HEK293 (cell line): ENCODE measurements at regions not wholly inside any gene's neighbourhood (a gene's known extent, or its start where the extent isn't known, plus 50 kb on each side); places are given as distances from the start of the nearest gene placed in this dataset.

Experiments
- CTCF ChIA-PET: fragments of 350-600 bp; formaldehyde crosslinking; extraction: SDS; loops from one replicate; lab custom pipeline; 2021; ENCODE audit warnings: antibody characterized with exemption; lab: Yijun Ruan, JAX
- POLR2A ChIA-PET: fragments of 300-600 bp; formaldehyde crosslinking; extraction: SDS; loops from one replicate; lab custom pipeline; 2020; ENCODE audit warnings: antibody characterized with exemption, inconsistent platforms; lab: Yijun Ruan, JAX
- H3K27ac ChIP-seq: fragments of 200-500 bp; sonication (Bioruptor generic); 2 replicates; pipeline ENCODE4 v1.5.1; 2014; ENCODE audit warnings: low read depth, low read length, control low read depth, inconsistent platforms; ENCODE audit errors: extremely low read depth
- H3K36me3 ChIP-seq, 2 experiments: fragments of 200-500 bp in 1 of 2; sonication (Bioruptor generic) in 1 of 2; 1 replicate in 1 of 2; 2 replicates in 1 of 2; pipeline ENCODE4 v1.5.1; 2014 to 2017; ENCODE audit warnings: inconsistent platforms in 2 of 2, low read length in 2 of 2; ENCODE audit not compliant: control insufficient read depth in 2 of 2, insufficient read depth in 1 of 2
- H3K4me1 ChIP-seq: fragments of 200-500 bp; sonication (Bioruptor generic); 2 replicates; pipeline ENCODE4 v1.5.1; 2014; ENCODE audit warnings: mild to moderate bottlenecking, low read length, inconsistent platforms; ENCODE audit not compliant: control insufficient read depth, insufficient read depth
- H3K4me3 ChIP-seq: 2 replicates; pipeline ENCODE4 v1.5.1; 2011; ENCODE audit warnings: low read depth, mild to moderate bottlenecking, control low read depth, low read length, moderate library complexity
- H3K9me3 ChIP-seq: fragments of 200-500 bp; sonication (Bioruptor generic); 2 replicates; pipeline ENCODE4 v1.5.1; 2014; ENCODE audit warnings: low read depth, low read length, inconsistent platforms; ENCODE audit not compliant: control insufficient read depth, insufficient read depth
- GFI1B ChIP-seq: fragments of 450-650 bp; formaldehyde crosslinking; IDR thresholded peaks from 2 replicates; pipeline ENCODE4 v1.5.1; 2016; ENCODE audit warnings: missing biosample characterization, missing genetic modification characterization
- PRDM6 ChIP-seq: fragments of 450-650 bp; formaldehyde crosslinking; IDR thresholded peaks from 2 replicates; pipeline ENCODE4 v1.5.1; 2017; ENCODE audit warnings: missing biosample characterization, missing genetic modification characterization
- RBAK ChIP-seq: fragments of 450-650 bp; formaldehyde crosslinking; IDR thresholded peaks from 2 replicates; pipeline ENCODE4 v1.5.1; 2016; ENCODE audit warnings: missing biosample characterization, missing genetic modification characterization
- SCRT2 ChIP-seq: fragments of 450-650 bp; formaldehyde crosslinking; IDR thresholded peaks from 2 replicates; pipeline ENCODE4 v1.5.1; 2016; ENCODE audit warnings: missing biosample characterization, missing genetic modification characterization
- YY1 ChIP-seq: fragments of 450-650 bp; formaldehyde crosslinking; IDR thresholded peaks from 2 replicates; pipeline ENCODE4 v1.5.1; 2018; ENCODE audit warnings: missing biosample characterization, missing genetic modification characterization
- ZBTB21 ChIP-seq: fragments of 450-650 bp; formaldehyde crosslinking; IDR thresholded peaks from 2 replicates; pipeline ENCODE4 v1.5.1; 2017; ENCODE audit warnings: missing biosample characterization, missing genetic modification characterization
- ZBTB7A ChIP-seq: fragments of 450-650 bp; formaldehyde crosslinking; IDR thresholded peaks from 2 replicates; pipeline ENCODE4 v1.5.1; 2016; ENCODE audit warnings: low read depth, missing biosample characterization, missing genetic modification characterization
- ZIC2 ChIP-seq: fragments of 450-650 bp; formaldehyde crosslinking; IDR thresholded peaks from 2 replicates; pipeline ENCODE4 v1.5.1; 2016; ENCODE audit warnings: missing biosample characterization, missing genetic modification characterization
- ZNF302 ChIP-seq: fragments of 450-650 bp; formaldehyde crosslinking; IDR thresholded peaks from 2 replicates; pipeline ENCODE4 v1.5.1; 2016; ENCODE audit warnings: missing biosample characterization, missing genetic modification characterization, low read depth
- ZNF423 ChIP-seq: fragments of 450-650 bp; formaldehyde crosslinking; IDR thresholded peaks from 2 replicates; pipeline ENCODE4 v1.5.1; 2016; ENCODE audit warnings: missing biosample characterization, missing genetic modification characterization
- ZNF426 ChIP-seq: fragments of 450-650 bp; formaldehyde crosslinking; IDR thresholded peaks from 2 replicates; pipeline ENCODE4 v1.5.1; 2017; ENCODE audit warnings: missing biosample characterization, missing genetic modification characterization, mild to moderate bottlenecking, inconsistent platforms, moderate library complexity
- ZNF561 ChIP-seq: fragments of 450-650 bp; IDR thresholded peaks from 2 replicates; pipeline ENCODE4 v1.5.1; 2018; ENCODE audit warnings: missing biosample characterization, missing genetic modification characterization, borderline replicate concordance
- ZNF629 ChIP-seq: fragments of 450-650 bp; formaldehyde crosslinking; IDR thresholded peaks from 2 replicates; pipeline ENCODE4 v1.5.1; 2017; ENCODE audit warnings: missing biosample characterization, missing genetic modification characterization
- ZNF658 ChIP-seq: fragments of 450-650 bp; formaldehyde crosslinking; IDR thresholded peaks from 2 replicates; pipeline ENCODE4; 2016; ENCODE audit warnings: missing biosample characterization, missing genetic modification characterization
- TF ChIP-seq, protein P1 (sequence below): fragments of 450-650 bp; formaldehyde crosslinking; IDR thresholded peaks from 2 replicates; pipeline ENCODE4 v1.5.1; 2016; ENCODE audit warnings: missing biosample characterization, missing genetic modification characterization
- TF ChIP-seq, protein P2 (sequence below): fragments of 450-650 bp; formaldehyde crosslinking; IDR thresholded peaks from 2 replicates; pipeline ENCODE4 v1.5.1; 2017; ENCODE audit warnings: missing biosample characterization, mild to moderate bottlenecking, missing genetic modification characterization, moderate library complexity
- TF ChIP-seq, protein P3 (sequence below): fragments of 450-650 bp; formaldehyde crosslinking; IDR thresholded peaks from 2 replicates; pipeline ENCODE4 v1.5.1; 2016; ENCODE audit warnings: missing biosample characterization, missing genetic modification characterization

DNA sequence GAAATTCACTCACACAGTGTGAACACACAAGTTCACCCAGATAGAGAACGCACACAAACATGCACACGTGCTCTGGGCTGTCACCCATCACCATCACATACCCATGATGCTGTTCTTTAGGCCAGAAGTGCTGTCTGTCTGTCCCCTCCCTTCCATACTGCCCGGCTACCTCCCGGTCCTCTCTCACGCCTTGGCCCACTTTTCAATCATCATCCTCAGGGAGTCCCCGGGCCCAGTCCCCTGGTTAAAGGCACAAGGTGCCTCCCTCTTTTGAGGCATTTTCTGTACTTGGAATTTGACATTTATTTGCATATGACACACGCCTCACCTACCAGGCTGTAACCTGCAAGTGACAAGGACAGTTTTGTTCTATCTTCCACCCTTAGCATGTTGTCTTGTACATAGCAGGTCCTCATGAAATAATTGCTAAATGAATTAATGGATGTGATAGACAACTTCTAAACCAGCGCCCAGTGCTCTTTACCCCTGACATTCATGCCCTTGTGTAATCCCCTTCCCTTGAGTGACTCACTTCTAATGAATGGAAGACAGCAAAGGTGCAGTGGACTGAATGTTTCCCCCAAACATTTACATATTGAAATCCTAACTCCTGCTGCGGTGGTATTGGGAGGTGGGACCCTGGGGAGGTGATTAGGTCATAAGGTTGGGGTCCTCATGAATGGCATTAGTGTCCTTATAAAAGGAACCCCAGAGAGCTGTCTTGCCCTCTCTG lies 73.9 kb upstream of the ADPGK start:
- Histone ChIP-seq H3K27ac (no peak overlapping the region), H3K9me3 (no peaks in the 10 kb centered on the region), H3K4me1 (no peaks in the 10 kb centered on the region), H3K36me3 (no peaks in the 10 kb centered on the region)
- CTCF ChIA-PET, result no interaction called here
- POLR2A ChIA-PET, result no interaction called here
- no peak for TF ChIP-seq ZNF426 (tag by site-specific recombination)
- TF ChIP-seq, protein P1, sequence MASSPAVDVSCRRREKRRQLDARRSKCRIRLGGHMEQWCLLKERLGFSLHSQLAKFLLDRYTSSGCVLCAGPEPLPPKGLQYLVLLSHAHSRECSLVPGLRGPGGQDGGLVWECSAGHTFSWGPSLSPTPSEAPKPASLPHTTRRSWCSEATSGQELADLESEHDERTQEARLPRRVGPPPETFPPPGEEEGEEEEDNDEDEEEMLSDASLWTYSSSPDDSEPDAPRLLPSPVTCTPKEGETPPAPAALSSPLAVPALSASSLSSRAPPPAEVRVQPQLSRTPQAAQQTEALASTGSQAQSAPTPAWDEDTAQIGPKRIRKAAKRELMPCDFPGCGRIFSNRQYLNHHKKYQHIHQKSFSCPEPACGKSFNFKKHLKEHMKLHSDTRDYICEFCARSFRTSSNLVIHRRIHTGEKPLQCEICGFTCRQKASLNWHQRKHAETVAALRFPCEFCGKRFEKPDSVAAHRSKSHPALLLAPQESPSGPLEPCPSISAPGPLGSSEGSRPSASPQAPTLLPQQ (tag by site-specific recombination), result no peak
- TF ChIP-seq GFI1B (tag by site-specific recombination), result no peak
- TF ChIP-seq PRDM6 (tag by site-specific recombination), result no peak
- TF ChIP-seq ZIC2 (tag by site-specific recombination), result no peak
- TF ChIP-seq RBAK (tag by site-specific recombination), result no peak
- TF ChIP-seq, all 188 proteins: peak for 0
- no peak overlapping the region for H3K4me3 ChIP-seq

GRCh38 chr15:72856549-72857040 lies 73.0 kb upstream of the ADPGK start:
- CTCF ChIA-PET, result no interaction called here
- Histone ChIP-seq H3K9me3 (no peaks in the 10 kb centered on the region), H3K36me3 (no peaks in the 10 kb centered on the region)
- TF ChIP-seq ZBTB21 (tag by site-specific recombination), result no peak
- TF ChIP-seq, all 188 proteins: peak for 0
- no peaks in the 10 kb centered on the region for H3K4me1 ChIP-seq
- H3K4me3 ChIP-seq, result no peak overlapping the region
- no peak overlapping the region for H3K27ac ChIP-seq
- POLR2A ChIA-PET, result no interaction called here

- Histone ChIP-seq H3K4me1 (no peaks in the 10 kb centered on the region), H3K9me3 (no peaks in the 10 kb centered on the region), H3K36me3 (no peaks in the 10 kb centered on the region), H3K4me3 (no peak overlapping the region), H3K27ac (no peak overlapping the region)
- TF ChIP-seq, protein P2, sequence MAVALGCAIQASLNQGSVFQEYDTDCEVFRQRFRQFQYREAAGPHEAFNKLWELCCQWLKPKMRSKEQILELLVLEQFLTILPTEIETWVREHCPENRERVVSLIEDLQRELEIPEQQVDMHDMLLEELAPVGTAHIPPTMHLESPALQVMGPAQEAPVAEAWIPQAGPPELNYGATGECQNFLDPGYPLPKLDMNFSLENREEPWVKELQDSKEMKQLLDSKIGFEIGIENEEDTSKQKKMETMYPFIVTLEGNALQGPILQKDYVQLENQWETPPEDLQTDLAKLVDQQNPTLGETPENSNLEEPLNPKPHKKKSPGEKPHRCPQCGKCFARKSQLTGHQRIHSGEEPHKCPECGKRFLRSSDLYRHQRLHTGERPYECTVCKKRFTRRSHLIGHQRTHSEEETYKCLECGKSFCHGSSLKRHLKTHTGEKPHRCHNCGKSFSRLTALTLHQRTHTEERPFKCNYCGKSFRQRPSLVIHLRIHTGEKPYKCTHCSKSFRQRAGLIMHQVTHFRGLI, result no peak
- TF ChIP-seq ZNF302 (tag by site-specific recombination) (no peak), ZBTB7A (tag by site-specific recombination) (no peak), ZNF658 (tag by site-specific recombination) (no peak), ZBTB21 (tag by site-specific recombination) (no peak), ZNF423 (tag by site-specific recombination) (no peak), ZNF629 (tag by site-specific recombination) (no peak), YY1 (tag by site-specific recombination) (no peak), ZNF561 (no peak), SCRT2 (tag by site-specific recombination) (no peak)
- TF ChIP-seq, protein P3, sequence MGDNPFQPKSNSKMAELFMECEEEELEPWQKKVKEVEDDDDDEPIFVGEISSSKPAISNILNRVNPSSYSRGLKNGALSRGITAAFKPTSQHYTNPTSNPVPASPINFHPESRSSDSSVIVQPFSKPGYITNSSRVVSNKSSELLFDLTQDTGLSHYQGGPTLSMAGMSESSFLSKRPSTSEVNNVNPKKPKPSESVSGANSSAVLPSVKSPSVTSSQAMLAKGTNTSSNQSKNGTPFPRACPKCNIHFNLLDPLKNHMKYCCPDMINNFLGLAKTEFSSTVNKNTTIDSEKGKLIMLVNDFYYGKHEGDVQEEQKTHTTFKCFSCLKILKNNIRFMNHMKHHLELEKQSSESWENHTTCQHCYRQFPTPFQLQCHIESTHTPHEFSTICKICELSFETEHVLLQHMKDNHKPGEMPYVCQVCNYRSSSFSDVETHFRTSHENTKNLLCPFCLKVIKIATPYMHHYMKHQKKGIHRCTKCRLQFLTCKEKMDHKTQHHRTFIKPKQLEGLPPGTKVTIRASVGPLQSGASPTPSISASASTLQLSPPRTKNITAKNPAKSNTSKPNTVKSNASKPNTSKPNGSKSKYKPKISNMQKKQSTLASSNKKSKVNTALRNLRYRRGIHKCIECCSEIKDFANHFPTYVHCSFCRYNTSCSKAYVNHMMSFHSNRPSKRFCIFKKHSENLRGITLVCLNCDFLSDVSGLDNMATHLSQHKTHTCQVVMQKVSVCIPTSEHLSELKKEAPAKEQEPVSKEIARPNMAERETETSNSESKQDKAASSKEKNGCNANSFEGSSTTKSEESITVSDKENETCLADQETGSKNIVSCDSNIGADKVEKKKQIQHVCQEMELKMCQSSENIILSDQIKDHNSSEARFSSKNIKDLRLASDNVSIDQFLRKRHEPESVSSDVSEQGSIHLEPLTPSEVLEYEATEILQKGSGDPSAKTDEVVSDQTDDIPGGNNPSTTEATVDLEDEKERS (tag by site-specific recombination), result no peak
- ChIA-PET CTCF (no interaction called here), POLR2A (no interaction called here)
These were observed 72.2 kb upstream of the ADPGK start for GRCh38 chr15:72855791-72856190.
